GM19372 (cell line): ENCODE measurements at regions not wholly inside any gene's neighbourhood (a gene's known extent, or its start where the extent isn't known, plus 50 kb on each side); places are given as distances from the start of the nearest gene placed in this dataset.
"Not testable (repeated sequence)": the region's sequence is repeated elsewhere in the genome, so short reads cannot be mapped to it uniquely, and the experiment has no call there.

Experiments used
- ATAC-seq: cut with Tn5 transposase; IDR thresholded peaks from one replicate; pipeline ENCODE4 v1.9.1; 2021; ENCODE audit warnings: mild to moderate bottlenecking, low read depth, moderate library complexity; ENCODE audit not compliant: unreplicated experiment

DNA sequence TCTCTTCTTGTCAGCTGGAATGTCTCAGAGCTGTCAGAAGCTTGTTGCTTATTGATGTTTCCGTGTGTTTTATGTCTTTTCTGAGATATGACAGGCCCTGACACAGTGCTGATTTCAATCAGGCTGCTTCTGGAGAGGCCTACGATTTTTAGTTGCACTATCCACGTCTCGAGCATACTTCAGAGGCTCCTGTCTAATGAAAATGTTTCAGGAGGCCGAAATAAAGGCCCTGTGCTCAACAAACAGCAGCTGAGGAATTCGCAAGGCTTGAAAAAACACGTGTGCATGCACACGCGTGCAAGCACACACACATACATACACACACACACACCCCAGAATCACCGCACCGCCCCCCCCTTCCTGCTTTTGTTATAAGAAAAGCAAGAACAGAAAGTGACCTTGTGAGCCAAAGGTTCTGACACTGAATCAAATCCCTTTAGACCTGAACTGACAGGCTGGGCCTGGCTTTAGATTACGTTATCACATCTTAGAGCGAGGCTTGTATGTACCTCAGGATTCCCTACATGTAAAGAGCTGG lies 296.6 kb downstream of the NR2F2 start:
- no peak for ATAC-seq

DNA sequence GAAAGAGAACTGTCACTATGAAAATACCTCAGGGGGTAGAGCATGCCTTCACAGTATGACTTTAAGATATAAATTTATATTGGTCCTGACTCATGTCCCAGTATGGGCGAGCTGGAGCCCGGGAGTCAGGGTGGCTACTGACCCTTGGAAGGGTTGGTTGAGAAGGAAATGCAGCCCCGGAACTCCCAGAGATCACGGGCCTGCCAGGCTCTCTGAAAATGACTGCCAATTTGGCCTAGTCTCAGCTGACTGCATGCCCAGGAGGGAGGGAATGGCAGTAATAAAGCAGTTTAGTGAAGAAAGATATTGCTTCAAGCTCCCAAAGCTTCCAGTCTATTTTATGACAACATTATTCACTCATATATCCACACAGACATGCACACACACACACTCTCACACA lies 299.0 kb downstream of the NR2F2 start:
- ATAC-seq = no peak

DNA sequence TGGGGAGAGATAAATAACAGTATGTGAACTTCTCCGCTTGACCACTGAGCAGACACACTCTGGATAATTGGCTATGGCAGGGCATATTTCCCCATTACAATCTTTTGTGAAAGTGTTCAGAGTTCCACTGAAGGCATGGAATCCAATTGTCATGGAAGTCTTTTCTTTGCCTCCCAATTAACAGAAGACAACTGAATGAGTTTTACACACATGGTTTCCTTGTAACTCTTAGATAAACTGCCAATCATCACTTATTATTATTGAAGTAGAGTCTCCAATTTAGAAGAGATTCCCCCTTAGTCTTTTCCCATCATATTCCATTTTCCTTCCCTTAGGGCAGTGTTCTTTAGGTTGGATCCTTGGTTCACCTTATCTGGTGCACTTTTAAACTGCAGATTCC lies 308.3 kb downstream of the NR2F2 start:
- ATAC-seq = no peak

DNA sequence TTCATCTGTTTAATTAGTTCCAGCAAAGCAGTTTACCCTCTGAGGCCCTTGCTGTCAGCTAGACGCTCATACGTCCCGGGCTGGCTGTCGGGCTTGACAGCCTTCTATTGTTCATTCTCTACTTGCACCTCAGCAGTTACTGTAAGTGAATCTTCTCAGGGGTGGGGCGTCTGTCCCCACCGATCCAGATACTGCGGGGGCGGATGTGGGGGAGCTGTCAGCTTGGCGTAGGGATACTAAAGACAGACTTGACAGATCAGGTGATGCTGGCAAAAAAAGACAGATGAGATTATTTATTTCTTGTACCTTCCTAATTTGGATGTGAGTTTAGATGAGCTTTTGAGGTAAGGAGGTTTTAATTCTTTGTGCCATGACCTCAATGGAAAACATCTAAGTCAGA lies 315.3 kb downstream of the NR2F2 start:
- ATAC-seq = no peak

DNA sequence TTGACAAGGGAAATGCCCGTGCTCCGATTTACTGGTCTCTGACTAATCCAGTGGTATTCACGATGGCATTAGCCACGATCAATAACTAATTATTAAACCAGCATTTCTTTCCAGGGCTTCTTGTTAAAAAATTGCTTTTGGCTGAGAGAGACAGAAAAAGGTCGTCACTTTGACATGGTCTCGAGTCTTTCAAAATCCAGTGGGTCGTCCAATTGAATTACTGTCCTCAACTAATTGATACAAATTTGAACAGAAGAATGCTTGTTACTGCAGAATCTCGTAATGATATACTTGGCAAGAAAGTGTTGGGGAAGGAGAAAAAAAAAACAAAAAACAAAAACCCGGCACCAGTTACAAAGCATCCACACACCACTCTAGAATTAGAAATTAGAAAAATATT lies 318.4 kb downstream of the NR2F2 start:
- ATAC-seq = no peak

DNA sequence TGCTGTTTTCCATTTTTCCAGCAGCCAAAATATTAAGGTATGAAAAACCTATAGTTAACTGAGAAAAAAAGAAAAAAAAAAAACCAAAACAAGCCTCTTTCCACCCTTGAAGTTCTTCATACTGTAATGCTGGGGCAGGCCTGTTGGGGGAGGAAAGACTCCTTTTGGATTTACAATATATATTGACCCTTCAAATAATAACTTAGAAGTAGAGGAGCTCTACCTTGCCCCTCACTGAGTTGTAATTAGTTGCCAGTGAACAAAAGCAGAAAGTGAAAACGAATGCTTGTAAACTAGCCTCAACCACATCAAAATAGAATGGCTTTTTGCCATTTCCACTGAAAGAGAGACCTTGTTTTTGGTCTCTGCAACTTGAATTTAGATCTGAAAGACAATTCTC lies 326.6 kb downstream of the NR2F2 start:
- ATAC-seq = no peak

DNA sequence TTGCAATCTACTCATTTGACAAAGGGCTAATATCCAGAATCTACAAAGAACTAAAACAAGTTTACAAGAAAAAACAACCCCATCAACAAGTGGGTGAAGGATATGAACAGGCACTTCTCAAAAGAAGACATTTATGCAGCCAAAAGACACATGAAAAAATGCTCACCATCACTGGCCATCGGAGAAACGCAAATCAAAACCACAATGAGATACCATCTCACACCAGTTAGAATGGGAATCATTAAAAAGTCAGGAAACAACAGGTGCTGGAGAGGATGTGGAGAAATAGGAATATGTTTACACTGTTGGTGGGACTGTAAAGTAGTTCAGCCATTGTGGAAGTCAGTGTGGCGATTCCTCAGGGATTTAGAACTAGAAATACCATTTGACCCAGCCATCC lies 336.5 kb downstream of the NR2F2 start:
- not testable (repeated sequence) for ATAC-seq

DNA sequence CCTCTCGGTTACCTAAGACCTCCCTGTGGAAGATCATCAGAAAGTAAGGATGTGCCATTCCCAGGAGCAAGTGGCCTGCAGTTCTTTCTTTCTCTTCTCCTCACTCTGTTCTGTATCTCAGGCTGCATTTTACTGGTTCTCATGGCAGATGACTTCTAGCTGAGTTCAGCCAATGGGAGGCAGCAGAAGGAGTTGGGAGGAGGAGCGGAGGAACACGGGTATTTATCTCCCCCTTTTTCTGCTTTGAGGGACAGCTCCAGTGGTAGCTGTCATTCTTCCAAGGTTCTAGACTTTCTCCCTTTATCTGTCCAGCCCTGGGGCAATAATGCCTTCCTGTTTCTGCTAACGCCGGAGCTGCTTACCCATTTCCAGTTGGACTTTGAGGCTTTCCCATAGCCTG lies 339.9 kb downstream of the NR2F2 start:
- no peak for ATAC-seq

DNA sequence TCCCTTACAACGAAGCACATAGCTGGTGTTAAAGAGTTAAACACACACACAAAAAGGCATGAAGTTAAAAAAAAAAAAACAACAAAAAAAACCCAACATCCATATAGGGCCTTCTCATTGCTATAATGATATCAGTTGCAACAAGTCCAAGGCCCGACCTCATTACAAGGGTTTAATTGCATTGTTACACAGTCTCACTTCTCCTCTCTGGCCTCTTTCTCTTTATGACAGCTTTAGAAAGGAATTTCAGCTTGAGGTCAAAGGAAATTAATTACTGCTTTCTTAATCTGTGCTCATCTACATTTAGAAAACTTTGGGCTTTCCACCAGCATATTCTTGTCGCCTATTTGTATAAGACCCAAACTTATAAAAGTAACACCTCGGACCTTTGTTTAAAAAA lies 342.1 kb downstream of the NR2F2 start:
- no peak for ATAC-seq

DNA sequence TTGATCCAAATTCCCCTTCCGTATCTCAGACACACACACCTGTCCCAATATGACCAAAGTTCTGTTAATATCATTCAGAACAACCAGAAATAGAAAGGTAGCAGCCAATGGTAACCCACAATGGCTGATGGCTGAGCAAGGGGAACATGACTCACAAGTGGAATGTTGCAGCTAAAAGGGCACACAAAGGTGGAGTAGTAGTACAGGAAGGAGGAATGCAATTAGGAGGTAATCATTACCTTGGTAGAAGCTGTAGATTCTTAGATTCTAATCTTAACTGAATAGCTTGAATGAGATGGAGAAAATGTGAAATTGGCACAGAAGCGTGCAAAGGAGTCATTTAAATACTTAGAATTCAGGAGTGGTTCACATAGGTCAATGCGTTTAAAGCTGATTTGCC lies 347.9 kb downstream of the NR2F2 start:
- ATAC-seq = no peak

DNA sequence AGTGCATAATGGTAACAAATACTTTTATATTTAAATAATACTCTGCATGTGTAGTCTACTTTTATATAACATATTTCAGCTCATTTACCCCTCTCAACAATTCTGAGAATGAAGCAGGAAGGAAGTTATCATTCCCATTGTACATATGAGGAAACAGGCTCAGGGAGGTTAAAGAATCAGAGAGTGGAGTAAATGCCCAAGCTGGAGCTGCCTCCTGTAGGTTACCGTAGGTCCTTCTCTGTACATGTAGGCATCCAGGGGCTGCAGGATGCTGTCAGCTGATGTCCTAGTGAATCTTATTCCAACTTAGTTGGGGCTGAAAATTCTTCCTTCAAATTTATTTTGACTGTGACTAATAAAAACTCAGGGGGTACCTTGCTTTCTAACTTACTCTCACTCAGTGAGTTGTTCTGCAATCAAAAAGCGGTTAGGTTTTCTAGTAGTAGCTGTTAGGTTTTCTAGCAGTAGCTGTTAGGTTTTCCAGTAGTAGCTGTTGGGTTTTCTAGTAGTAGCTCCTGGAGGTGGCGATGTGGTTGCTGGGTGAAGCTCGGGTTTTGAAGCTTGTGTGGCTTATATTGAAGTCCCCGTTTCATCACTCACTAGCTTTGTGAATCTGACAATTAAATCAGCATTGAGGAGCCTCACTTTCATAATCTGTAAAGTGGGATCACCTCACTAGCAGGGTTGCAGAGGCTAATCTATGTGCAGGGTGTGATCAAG lies 357.0 kb downstream of the NR2F2 start:
- no peak for ATAC-seq

DNA sequence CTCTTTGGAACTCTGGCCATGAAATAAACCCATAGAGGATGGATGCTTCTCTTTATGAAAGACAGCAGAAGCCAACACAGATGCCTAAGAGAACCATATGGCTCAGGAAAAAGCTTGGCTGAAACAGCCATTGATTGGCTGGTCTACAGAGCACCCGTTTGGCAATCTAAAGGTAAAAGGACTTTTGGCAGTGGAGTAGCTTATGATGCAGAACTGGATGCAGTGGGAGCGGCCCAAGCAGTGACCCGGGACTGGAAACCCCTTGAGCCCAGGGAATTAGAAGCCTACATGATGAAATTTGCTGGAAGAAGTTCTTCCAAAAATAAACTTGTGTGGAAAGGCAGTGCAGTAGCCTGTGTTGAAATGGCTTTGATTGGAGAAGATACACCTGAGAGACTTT lies 360.2 kb downstream of the NR2F2 start:
- no peak for ATAC-seq

DNA sequence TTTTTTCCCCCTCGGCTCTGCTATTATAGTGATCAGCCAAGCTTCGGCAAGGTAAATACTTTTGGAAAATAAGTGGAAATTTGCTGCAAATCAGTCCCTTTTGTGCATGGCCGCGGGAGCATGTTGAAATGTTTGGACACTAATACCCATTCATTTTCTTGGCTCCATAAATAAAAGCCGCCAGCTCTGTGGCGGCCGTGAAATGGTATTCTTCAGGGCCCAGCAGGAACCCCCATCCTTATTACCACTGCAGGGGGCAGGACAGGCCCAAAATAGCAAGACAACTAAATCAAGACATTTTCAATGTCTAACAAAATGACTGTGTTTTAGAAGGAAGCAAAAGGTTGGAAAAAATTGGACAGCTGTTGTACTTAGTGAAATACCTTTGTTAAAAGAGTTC lies 362.3 kb downstream of the NR2F2 start:
- ATAC-seq = no peak

DNA sequence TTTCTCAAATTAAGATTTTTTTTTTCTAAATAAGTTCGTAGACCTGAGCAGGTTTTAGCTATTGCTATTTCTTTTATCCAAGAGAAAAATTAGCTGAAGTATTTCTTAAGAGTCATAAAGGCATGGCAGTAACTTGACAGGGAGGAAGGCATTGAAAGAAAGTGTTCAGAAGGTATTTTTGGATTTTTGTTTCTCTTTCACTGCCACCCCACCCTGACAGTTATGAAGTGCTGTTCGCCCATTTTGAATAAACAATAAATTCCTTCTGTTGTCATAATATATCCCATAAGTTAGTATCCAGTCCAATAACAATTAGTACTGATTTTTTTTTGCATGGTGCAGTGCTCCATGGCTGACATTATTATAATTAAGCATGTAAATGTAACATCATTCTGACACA lies 363.0 kb downstream of the NR2F2 start:
- no peak for ATAC-seq

DNA sequence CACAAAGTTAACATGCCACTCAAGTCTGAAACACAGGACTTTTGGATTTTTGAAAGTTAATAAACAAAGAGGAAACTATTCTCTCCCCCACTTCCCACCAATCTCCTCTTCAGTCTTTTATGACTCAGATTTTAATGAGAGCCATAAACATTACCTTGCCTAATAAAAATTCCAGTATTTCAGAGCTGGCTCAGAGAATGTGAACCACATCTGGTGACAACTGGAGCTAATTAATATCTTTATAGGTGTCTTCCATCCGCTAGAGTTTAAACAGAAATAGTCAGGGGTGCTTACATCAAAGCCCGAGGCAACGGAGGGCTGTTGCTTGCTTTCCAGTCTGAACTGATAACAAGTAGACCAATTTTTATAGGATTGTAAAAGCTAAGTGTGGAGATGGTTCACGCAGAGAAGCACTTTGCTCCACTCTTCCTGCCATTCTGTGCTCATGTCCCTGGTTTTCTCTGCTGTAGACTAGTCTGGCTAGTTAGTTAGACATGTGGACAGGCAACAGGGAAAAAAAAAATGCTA lies 363.6 kb downstream of the NR2F2 start:
- ATAC-seq = no peak

DNA sequence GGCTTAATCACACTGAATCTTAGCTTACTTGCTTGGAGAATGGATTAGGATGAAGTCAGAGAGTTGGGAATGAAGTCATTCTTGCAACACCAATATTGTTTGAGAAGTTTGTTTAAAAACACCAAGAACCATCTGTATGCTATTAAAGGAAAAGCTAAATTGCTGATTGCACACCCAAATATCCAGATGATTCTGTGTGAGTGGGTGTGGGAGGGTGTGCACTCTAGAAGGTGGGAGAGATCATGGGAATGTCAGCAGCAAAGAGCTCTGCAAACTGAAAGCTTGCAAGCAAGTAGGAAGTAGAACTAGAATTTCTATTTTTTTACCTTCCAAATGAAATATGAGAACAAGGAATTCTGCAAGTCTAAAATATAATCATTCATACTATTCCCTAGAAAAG lies 364.9 kb downstream of the NR2F2 start:
- ATAC-seq = no peak

DNA sequence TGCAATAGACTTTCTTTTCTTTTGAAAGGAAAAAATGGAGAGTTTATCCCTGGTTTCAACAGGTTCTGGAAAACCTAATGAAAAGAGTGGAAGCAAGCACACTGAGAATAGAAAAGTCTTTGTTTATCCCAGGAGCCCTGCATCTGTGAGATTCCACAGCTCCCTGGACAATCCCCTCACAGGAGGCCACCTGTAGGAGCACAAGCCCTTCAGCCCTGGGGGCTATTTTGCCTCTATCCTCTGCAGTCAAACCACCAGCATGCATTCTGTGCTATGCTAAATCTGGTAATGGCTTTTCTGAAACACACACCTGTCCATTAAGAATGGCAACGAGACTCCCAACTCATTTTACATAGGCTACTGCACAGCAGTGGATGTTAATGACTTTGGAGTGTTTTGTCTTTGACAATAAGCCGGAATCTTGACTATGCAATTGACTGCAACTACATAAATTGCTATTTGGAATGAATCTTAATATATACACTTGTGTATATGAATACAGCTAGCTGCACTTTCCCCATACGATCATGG lies 369.4 kb downstream of the NR2F2 start:
- no peak for ATAC-seq

DNA sequence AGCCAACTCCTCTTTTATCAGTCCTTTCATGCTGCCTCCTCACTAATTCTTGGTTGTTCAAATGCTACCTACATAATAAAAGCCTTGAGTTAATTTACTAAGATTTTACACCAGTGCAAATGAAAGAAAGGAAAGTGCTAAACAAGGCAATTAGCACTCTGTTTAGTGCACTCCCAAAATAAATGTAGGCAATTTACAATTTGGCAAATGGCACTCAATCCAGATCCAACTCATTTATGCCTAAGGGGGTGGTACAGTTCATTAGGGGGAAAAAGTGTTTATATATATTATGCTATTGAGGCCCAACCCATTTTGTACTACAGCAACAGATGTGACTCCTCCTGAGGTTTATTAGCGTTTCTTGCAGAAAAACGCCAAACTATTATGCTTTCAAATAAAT lies 370.1 kb downstream of the NR2F2 start:
- no peak for ATAC-seq

DNA sequence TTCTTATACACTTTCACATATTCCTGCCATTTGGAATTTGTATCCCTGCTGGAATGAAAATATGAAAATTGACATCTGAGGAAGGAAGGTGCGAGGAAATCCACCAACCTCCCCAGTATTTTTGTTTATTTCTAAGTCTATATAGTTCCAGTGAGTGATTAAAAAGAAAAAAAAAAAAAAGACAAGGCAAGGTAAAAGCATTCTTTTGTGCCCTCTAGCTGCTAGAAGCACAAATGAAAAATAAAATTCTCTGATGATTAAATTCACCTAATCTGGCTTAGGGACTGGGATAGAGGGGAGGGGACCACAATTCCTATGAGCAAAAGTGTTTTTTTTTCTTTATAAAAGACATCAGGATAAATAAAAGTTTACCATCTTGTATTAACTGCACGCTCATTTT lies 370.9 kb downstream of the NR2F2 start:
- no peak for ATAC-seq

DNA sequence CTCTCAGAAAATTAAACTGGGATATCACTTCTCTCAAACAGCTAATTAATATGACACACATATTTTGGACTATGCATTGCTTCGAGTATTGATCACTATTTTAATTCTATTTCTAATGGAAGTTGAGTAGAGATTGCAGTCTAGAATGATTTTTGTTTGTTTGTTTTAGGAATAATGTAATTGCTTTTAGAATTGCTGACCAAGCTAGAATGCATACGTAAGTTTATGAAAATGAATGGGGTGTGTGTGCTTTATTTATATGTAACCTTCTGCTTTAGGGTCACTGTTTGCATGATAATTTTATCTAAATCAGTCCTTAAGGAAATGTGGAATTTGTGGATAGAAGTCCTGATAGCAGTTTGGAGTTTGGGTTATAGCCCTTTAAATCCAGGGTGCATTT lies 371.4 kb downstream of the NR2F2 start:
- ATAC-seq = no peak

DNA sequence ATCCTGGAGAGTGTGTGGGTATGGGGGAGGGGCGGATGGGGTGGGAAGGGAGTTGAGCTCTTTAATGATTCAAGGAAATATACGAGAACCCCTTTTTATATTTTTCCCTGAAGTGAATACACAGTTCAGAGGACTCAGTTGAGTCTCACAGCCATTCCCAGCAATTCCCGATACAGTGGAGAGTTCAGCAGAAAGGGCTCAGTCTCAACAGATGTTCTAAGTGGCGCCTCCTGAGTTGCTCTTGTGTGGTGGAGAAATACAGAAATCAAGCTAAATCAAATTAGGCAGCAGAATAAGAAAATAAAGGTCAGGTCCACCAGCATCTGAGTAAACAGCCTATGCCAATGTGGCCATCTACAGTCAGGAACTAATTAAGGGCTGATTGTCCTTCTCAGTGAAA lies 372.1 kb downstream of the NR2F2 start:
- no peak for ATAC-seq

DNA sequence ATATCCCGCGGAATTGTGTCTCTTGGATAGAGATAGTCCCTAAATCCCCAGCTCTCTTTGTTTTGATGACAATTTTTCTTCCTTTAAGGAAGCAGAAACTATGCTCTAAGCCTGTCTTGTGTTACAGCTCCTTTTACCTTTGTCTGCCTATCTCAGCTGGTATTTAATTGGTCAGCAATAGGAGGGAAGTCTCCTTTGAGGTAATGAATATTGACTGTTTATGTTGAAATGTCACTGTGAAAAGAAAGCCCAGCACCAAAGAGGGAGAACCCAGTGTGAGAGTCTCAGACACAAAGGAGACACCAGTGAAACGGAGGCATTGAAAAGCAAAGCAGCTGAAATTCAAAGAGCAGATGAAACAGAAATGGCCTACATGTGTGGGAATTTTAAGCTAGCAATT lies 372.6 kb downstream of the NR2F2 start:
- ATAC-seq = no peak
